Thymus (tissue), 11 donors: ENCODE measurements at regions not wholly inside any gene's neighbourhood (a gene's known extent, or its start where the extent isn't known, plus 50 kb on each side); places are given as distances from the start of the nearest gene placed in this dataset.
"Not testable (repeated sequence)": the region's sequence is repeated elsewhere in the genome, so short reads cannot be mapped to it uniquely, and the experiment has no call there.

Experiments used
- DNase-seq, 9 donors: peaks; one replicate each; pipeline ENCODE4 v3.0.0-alpha.2; 2013; ENCODE audit warnings: low spot score in 9 of 9, low read depth in 6 of 9, missing footprints in 1 of 9
- H3K27ac ChIP-seq, 2 donors: one replicate each; pipeline ENCODE4 v1.5.1; 2013; ENCODE audit warnings: control low read depth in 1 of 2, low read depth in 1 of 2, low read length in 1 of 2, mild to moderate bottlenecking in 1 of 2, moderate library complexity in 1 of 2
- H3K27me3 ChIP-seq, 2 donors: one replicate each; pipeline ENCODE4 v1.5.1; 2013; ENCODE audit warnings: low read length in 1 of 2; ENCODE audit not compliant: control insufficient read depth in 2 of 2, insufficient read depth in 1 of 2
- H3K36me3 ChIP-seq, 2 donors: one replicate each; pipeline ENCODE4 v1.5.1; 2013; ENCODE audit warnings: low read length in 1 of 2, mild to moderate bottlenecking in 1 of 2, moderate library complexity in 1 of 2; ENCODE audit not compliant: control insufficient read depth in 2 of 2, insufficient read depth in 2 of 2
- H3K4me1 ChIP-seq, 2 donors: one replicate each; pipeline ENCODE4 v1.5.1; 2013; ENCODE audit warnings: low read length in 2 of 2; ENCODE audit not compliant: control insufficient read depth in 2 of 2, insufficient read depth in 2 of 2
- H3K4me3 ChIP-seq, 2 donors: one replicate each; pipeline ENCODE4 v1.5.1; 2013; ENCODE audit warnings: low read length in 2 of 2, control low read depth in 1 of 2, mild to moderate bottlenecking in 1 of 2
- H3K9me3 ChIP-seq, 2 donors: one replicate each; pipeline ENCODE4 v1.5.1; 2013; ENCODE audit warnings: low read length in 1 of 2, mild to moderate bottlenecking in 1 of 2; ENCODE audit not compliant: control insufficient read depth in 2 of 2, insufficient read depth in 1 of 2
- WGBS: extraction: QIAGEN DNeasy Blood & Tissue Kit; methylation state at CpG from one replicate; pipeline ENCODE4 v1.1.7; 2013; 5-methylcytosine and 5-hydroxymethylcytosine counted together
- donor health status: healthy.

GRCh38 chr2:167675906-167676305 lies 571.5 kb downstream of the STK39 start:
- no peak overlapping the region for H3K4me3 ChIP-seq
- DNase-seq, result no peak
- H3K27ac ChIP-seq, result no peak overlapping the region
- H3K9me3 ChIP-seq, result no peaks in the 10 kb centered on the region
- no peaks in the 10 kb centered on the region for H3K4me1 ChIP-seq
- no peaks in the 10 kb centered on the region for H3K27me3 ChIP-seq
- H3K36me3 ChIP-seq, result no peaks in the 10 kb centered on the region
- 93% methylated on average over 6 of the region's 6 CpGs for WGBS

GRCh38 chr2:167670588-167670987 lies 576.8 kb downstream of the STK39 start:
- 0% methylated on average over 1 of the region's 1 CpG for WGBS
- H3K27me3 ChIP-seq, result no peaks in the 10 kb centered on the region
- peaks cover 0 to 6% of the 10 kb centered on the region in 2 donors for H3K9me3 ChIP-seq
- no peak overlapping the region for H3K4me3 ChIP-seq
- no peaks in the 10 kb centered on the region for H3K36me3 ChIP-seq
- no peak overlapping the region for H3K27ac ChIP-seq
- no peak for DNase-seq
- no peaks in the 10 kb centered on the region for H3K4me1 ChIP-seq

GRCh38 chr2:167653131-167653530 lies 594.3 kb downstream of the STK39 start:
- no peaks in the 10 kb centered on the region for H3K27me3 ChIP-seq
- DNase-seq, result no peak

GRCh38 chr2:167652401-167652800 lies 595.0 kb downstream of the STK39 start:
- no peak for DNase-seq
- Histone ChIP-seq H3K36me3 (no peaks in the 10 kb centered on the region), H3K27ac (no peak overlapping the region), H3K27me3 (no peaks in the 10 kb centered on the region), H3K4me3 (no peak overlapping the region), H3K9me3 (no peaks in the 10 kb centered on the region), H3K4me1 (no peaks in the 10 kb centered on the region)

More at GRCh38 chr2:167653131-167653530, 594.3 kb downstream of the STK39 start:
- WGBS, result 95% methylated on average over 4 of the region's 4 CpGs
- H3K36me3 ChIP-seq, result no peaks in the 10 kb centered on the region
- no peak overlapping the region for H3K27ac ChIP-seq
- H3K4me3 ChIP-seq, result no peak overlapping the region
- H3K9me3 ChIP-seq, result no peaks in the 10 kb centered on the region
- H3K4me1 ChIP-seq, result no peaks in the 10 kb centered on the region

- no peaks in the 10 kb centered on the region for H3K9me3 ChIP-seq
- no peak for DNase-seq
These were observed 595.8 kb downstream of the STK39 start for GRCh38 chr2:167651406-167652151.

GRCh38 chr2:167646557-167646956 lies 600.8 kb downstream of the STK39 start:
- Histone ChIP-seq H3K9me3 (no peaks in the 10 kb centered on the region), H3K27me3 (no peaks in the 10 kb centered on the region), H3K4me3 (no peak overlapping the region), H3K27ac (no peak overlapping the region), H3K36me3 (no peaks in the 10 kb centered on the region), H3K4me1 (no peaks in the 10 kb centered on the region)
- WGBS, result 98% methylated on average over 2 of the region's 2 CpGs
- no peak for DNase-seq

More at GRCh38 chr2:167651406-167652151, 595.8 kb downstream of the STK39 start:
- no peak overlapping the region for H3K4me3 ChIP-seq
- no peak overlapping the region for H3K27ac ChIP-seq
- H3K36me3 ChIP-seq, result no peaks in the 10 kb centered on the region
- H3K27me3 ChIP-seq, result no peaks in the 10 kb centered on the region
- no peaks in the 10 kb centered on the region for H3K4me1 ChIP-seq
- WGBS, result 77% methylated on average over 5 of the region's 5 CpGs

GRCh38 chr2:167640096-167640495 lies 607.3 kb downstream of the STK39 start:
- no peak for DNase-seq
- Histone ChIP-seq H3K27me3 (no peaks in the 10 kb centered on the region), H3K4me1 (no peaks in the 10 kb centered on the region), H3K27ac (no peak overlapping the region), H3K36me3 (no peaks in the 10 kb centered on the region), H3K9me3 (no peaks in the 10 kb centered on the region), H3K4me3 (no peak overlapping the region)
- WGBS, result 97% methylated on average over 1 of the region's 1 CpG

GRCh38 chr2:167637741-167638140 lies 609.7 kb downstream of the STK39 start:
- Histone ChIP-seq H3K36me3 (no peaks in the 10 kb centered on the region), H3K4me1 (no peaks in the 10 kb centered on the region)
- no peak for DNase-seq

GRCh38 chr2:167632271-167632670 lies 615.1 kb downstream of the STK39 start:
- H3K9me3 ChIP-seq, H3K27me3 ChIP-seq, DNase-seq, H3K4me1 ChIP-seq, H3K4me3 ChIP-seq, H3K27ac ChIP-seq, H3K36me3 ChIP-seq: not testable (repeated sequence)
- WGBS, result 98% methylated on average over 1 of the region's 1 CpG

More at GRCh38 chr2:167637741-167638140, 609.7 kb downstream of the STK39 start:
- Histone ChIP-seq H3K27ac (no peak overlapping the region), H3K4me3 (no peak overlapping the region), H3K27me3 (no peaks in the 10 kb centered on the region), H3K9me3 (no peaks in the 10 kb centered on the region)
